ENCODE measurements at regions not wholly inside any gene's neighbourhood (a gene's known extent, or its start where the extent isn't known, plus 50 kb on each side); places are given as distances from the start of the nearest gene placed in this dataset.

GRCh38 chr13:111568290-111568689 lies 247.8 kb downstream of the TEX29 start:
- no peak for TF ChIP-seq CTCF (IDR thresholded peaks at IDR 0.05)
- TF ChIP-seq POLR2A (IDR thresholded peaks at IDR 0.05), result no peak
